GM23248 (cell line): ENCODE measurements at regions not wholly inside any gene's neighbourhood (a gene's known extent, or its start where the extent isn't known, plus 50 kb on each side); places are given as distances from the start of the nearest gene placed in this dataset.

Experiments
- EZH2 ChIP-seq: fragments of 200-600 bp; sonication (generic); IDR thresholded peaks from 2 replicates; pipeline ENCODE4 v1.6.1; 2018; ENCODE audit warnings: antibody characterized with exemption, mild to moderate bottlenecking; ENCODE audit not compliant: insufficient read depth, poor library complexity, severe bottlenecking
- EZH2phosphoT487 ChIP-seq: fragments of 200-600 bp; sonication (generic); IDR thresholded peaks from 2 replicates; pipeline ENCODE4 v1.6.1; 2018; ENCODE audit warnings: antibody characterized with exemption, moderate library complexity, mild to moderate bottlenecking, low read depth; ENCODE audit not compliant: insufficient read depth

DNA sequence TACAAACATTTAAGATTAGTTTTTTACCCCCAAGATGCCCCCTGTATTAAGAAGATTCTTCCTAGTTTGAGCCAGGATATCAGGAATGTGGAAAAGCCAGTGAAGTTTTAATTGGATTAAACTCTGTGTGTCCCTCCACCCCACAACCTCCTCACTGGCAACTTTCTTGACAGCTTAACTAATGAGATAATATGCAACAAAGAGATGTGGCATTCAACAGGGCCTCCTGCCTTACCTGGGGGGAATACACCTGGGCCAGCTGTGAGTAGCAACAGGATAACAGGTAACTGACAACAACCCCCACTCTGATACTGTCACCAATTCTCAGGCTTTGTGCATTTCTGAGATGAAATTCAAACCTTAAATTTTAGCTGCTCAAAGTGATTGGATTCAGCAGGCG, 512.3 kb downstream of the TFAP2B start:
- no peak for TF ChIP-seq EZH2
- TF ChIP-seq EZH2phosphoT487: no peak
